Type B pancreatic cell (in vitro differentiated cells): ENCODE measurements at regions not wholly inside any gene's neighbourhood (a gene's known extent, or its start where the extent isn't known, plus 50 kb on each side); places are given as distances from the start of the nearest gene placed in this dataset.

Source experiments
- DNase-seq: peaks from one replicate; pipeline ENCODE4 v3.0.0; 2021; ENCODE audit warnings: mixed read lengths; ENCODE audit not compliant: unreplicated experiment; ENCODE audit errors: extremely low spot score
- H3K27ac Mint-ChIP-seq: 2 replicates; pipeline ENCODE4 v1.8.0; 2021; ENCODE audit warnings: mild to moderate bottlenecking, mixed read lengths
- H3K27me3 Mint-ChIP-seq: 2 replicates; pipeline ENCODE4 v1.8.0; 2021; ENCODE audit warnings: mixed read lengths
- H3K36me3 Mint-ChIP-seq: 2 replicates; pipeline ENCODE4 v1.8.0; 2021; ENCODE audit warnings: mixed read lengths
- H3K4me1 Mint-ChIP-seq: one replicate; pipeline ENCODE4 v1.8.0; 2021; ENCODE audit warnings: mixed read lengths; ENCODE audit not compliant: unreplicated experiment
- H3K4me3 Mint-ChIP-seq: 2 replicates; pipeline ENCODE4 v1.8.0; 2021; ENCODE audit warnings: mild to moderate bottlenecking, mixed read lengths
- H3K9me3 Mint-ChIP-seq: 2 replicates; pipeline ENCODE4 v1.8.0; 2021; ENCODE audit warnings: mixed read lengths
- CTCF ChIP-seq: fragments of 200-600 bp; sonication (generic); conservative IDR thresholded peaks from 2 replicates; pipeline ENCODE4 v1.5.0; 2021; ENCODE audit warnings: antibody characterized with exemption, mild to moderate bottlenecking

- Mint-ChIP-seq H3K9me3 (no peaks in the 10 kb centered on the region), H3K36me3 (no peaks in the 10 kb centered on the region), H3K27me3 (peaks cover 32% of the 10 kb centered on the region), H3K27ac (no peak overlapping the region), H3K4me1 (peaks cover 9% of the 10 kb centered on the region), H3K4me3 (peak overlapping the region; percentile 33)
- no peak for TF ChIP-seq CTCF
- no peak for DNase-seq
Measured at GRCh38 chr10:10870523-10871241, 147.0 kb upstream of the CELF2 start.

- Mint-ChIP-seq H3K36me3 (no peaks in the 10 kb centered on the region), H3K9me3 (no peaks in the 10 kb centered on the region), H3K27ac (no peak overlapping the region), H3K4me1 (peaks cover 9% of the 10 kb centered on the region), H3K27me3 (peaks cover 36% of the 10 kb centered on the region), H3K4me3 (no peak overlapping the region)
- no peak for TF ChIP-seq CTCF
- DNase-seq: no peak
Measured at GRCh38 chr10:10871352-10871751, 146.3 kb upstream of the CELF2 start.

GRCh38 chr10:10872035-10872673 is 145.5 kb upstream of the CELF2 start:
- no peak overlapping the region for H3K27ac Mint-ChIP-seq
- peaks cover 9% of the 10 kb centered on the region for H3K4me1 Mint-ChIP-seq
- H3K4me3 Mint-ChIP-seq: no peak overlapping the region

GRCh38 chr10:10872764-10873163 is 144.9 kb upstream of the CELF2 start:
- H3K27me3 Mint-ChIP-seq: peaks cover 45% of the 10 kb centered on the region
- DNase-seq: no peak
- peaks cover 9% of the 10 kb centered on the region for H3K4me1 Mint-ChIP-seq
- no peaks in the 10 kb centered on the region for H3K36me3 Mint-ChIP-seq
- TF ChIP-seq CTCF: no peak
- no peaks in the 10 kb centered on the region for H3K9me3 Mint-ChIP-seq
- H3K27ac Mint-ChIP-seq: no peak overlapping the region
- no peak overlapping the region for H3K4me3 Mint-ChIP-seq

More at GRCh38 chr10:10872035-10872673, 145.5 kb upstream of the CELF2 start:
- H3K9me3 Mint-ChIP-seq: no peaks in the 10 kb centered on the region
- H3K36me3 Mint-ChIP-seq: no peaks in the 10 kb centered on the region
- TF ChIP-seq CTCF: no peak
- H3K27me3 Mint-ChIP-seq: peaks cover 44% of the 10 kb centered on the region
- DNase-seq: no peak

GRCh38 chr10:10873289-10873688 is 144.4 kb upstream of the CELF2 start:
- DNase-seq: no peak
- Mint-ChIP-seq H3K27me3 (peaks cover 49% of the 10 kb centered on the region), H3K36me3 (no peaks in the 10 kb centered on the region), H3K4me3 (no peak overlapping the region), H3K27ac (no peak overlapping the region), H3K9me3 (no peaks in the 10 kb centered on the region), H3K4me1 (peaks cover 9% of the 10 kb centered on the region)
- TF ChIP-seq CTCF: no peak
